Activated B cell treated with CpG ODN at 0.5 μM for 24 hours (primary cell): ENCODE measurements at regions not wholly inside any gene's neighbourhood (a gene's known extent, or its start where the extent isn't known, plus 50 kb on each side); places are given as distances from the start of the nearest gene placed in this dataset.
"Not testable (repeated sequence)": the region's sequence is repeated elsewhere in the genome, so short reads cannot be mapped to it uniquely, and the experiment has no call there.

ENCODE experiments used
- ATAC-seq: fragments of 200-7000 bp; cut with Tn5 transposase; one replicate; pipeline ENCODE4 v1.10.0; 2021; ENCODE audit warnings: low read depth, mild to moderate bottlenecking, moderate library complexity
- CTCF ChIA-PET: fragments of 350-600 bp; sonication (Branson Sonifier 250); formaldehyde crosslinking; loops from one replicate; lab custom pipeline; 2021; ENCODE audit warnings: antibody characterized with exemption; lab: Charles Lee
- POLR2A ChIA-PET: fragments of 350-600 bp; sonication (Branson Sonifier 250); formaldehyde crosslinking; loops from one replicate; lab custom pipeline; 2021; ENCODE audit warnings: antibody characterized with exemption; lab: Charles Lee
- DNase-seq: peaks from one replicate; pipeline ENCODE4 v3.0.0; 2022
- H3K27ac Mint-ChIP-seq: one replicate; pipeline ENCODE4 v1.8.0; 2020; ENCODE audit warnings: mixed read lengths
- H3K27me3 Mint-ChIP-seq: one replicate; pipeline ENCODE4 v1.8.0; 2021; ENCODE audit warnings: mixed read lengths
- H3K36me3 Mint-ChIP-seq: one replicate; pipeline ENCODE4 v1.8.0; 2021; ENCODE audit warnings: low read depth, mixed read lengths
- H3K4me1 Mint-ChIP-seq: one replicate; pipeline ENCODE4 v1.8.0; 2021; ENCODE audit warnings: mixed read lengths
- H3K4me3 Mint-ChIP-seq: one replicate; pipeline ENCODE4 v1.8.0; 2020; ENCODE audit warnings: mild to moderate bottlenecking, mixed read lengths
- H3K9me3 Mint-ChIP-seq: one replicate; pipeline ENCODE4 v1.8.0; 2020; ENCODE audit warnings: mixed read lengths
- intact Hi-C: fragments of 100-400 bp; cut with micrococcal nuclease; formaldehyde crosslinking; loops from one replicate; pipeline ENCODE4 v1.15.1; 2024
- TF ChIP-seq, protein P1 (sequence below): fragments of 200-600 bp; IDR thresholded peaks from one replicate; pipeline ENCODE4 v1.8.0; 2022; ENCODE audit warnings: antibody characterized with exemption, mild to moderate bottlenecking

- DNase-seq (no peak), ATAC-seq (no peak)
- ChIA-PET CTCF (interaction anchor here (0.7 kb wide), 1 partner anchor 626 kb away, joined by 4 read pairs; no protein-coding TSS in a partner anchor), POLR2A (no interaction called here)
- no peak overlapping the region for H3K27ac Mint-ChIP-seq
- H3K4me1 Mint-ChIP-seq = no peaks in the 10 kb centered on the region
- H3K9me3 Mint-ChIP-seq = peaks cover 3% of the 10 kb centered on the region
- intact Hi-C loops = no loop called here
- TF ChIP-seq, protein P1, sequence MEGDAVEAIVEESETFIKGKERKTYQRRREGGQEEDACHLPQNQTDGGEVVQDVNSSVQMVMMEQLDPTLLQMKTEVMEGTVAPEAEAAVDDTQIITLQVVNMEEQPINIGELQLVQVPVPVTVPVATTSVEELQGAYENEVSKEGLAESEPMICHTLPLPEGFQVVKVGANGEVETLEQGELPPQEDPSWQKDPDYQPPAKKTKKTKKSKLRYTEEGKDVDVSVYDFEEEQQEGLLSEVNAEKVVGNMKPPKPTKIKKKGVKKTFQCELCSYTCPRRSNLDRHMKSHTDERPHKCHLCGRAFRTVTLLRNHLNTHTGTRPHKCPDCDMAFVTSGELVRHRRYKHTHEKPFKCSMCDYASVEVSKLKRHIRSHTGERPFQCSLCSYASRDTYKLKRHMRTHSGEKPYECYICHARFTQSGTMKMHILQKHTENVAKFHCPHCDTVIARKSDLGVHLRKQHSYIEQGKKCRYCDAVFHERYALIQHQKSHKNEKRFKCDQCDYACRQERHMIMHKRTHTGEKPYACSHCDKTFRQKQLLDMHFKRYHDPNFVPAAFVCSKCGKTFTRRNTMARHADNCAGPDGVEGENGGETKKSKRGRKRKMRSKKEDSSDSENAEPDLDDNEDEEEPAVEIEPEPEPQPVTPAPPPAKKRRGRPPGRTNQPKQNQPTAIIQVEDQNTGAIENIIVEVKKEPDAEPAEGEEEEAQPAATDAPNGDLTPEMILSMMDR = no peak
- H3K27me3 Mint-ChIP-seq = no peaks in the 10 kb centered on the region
- H3K36me3 Mint-ChIP-seq = no peaks in the 10 kb centered on the region
- H3K4me3 Mint-ChIP-seq = no peak overlapping the region
Observed at GRCh38 chr17:71600137-71600789, 520.6 kb upstream of the SOX9 start.

- DNase-seq (no peak), ATAC-seq (no peak)
- Mint-ChIP-seq H3K4me3 (no peak overlapping the region), H3K27ac (no peak overlapping the region), H3K4me1 (no peaks in the 10 kb centered on the region), H3K9me3 (peaks cover 7% of the 10 kb centered on the region), H3K27me3 (no peaks in the 10 kb centered on the region), H3K36me3 (no peaks in the 10 kb centered on the region)
- ChIA-PET CTCF (no interaction called here), POLR2A (no interaction called here)
- intact Hi-C loops = no loop called here
- TF ChIP-seq, protein P1 = no peak
Observed at GRCh38 chr17:71601894-71602504, 518.8 kb upstream of the SOX9 start.

DNA sequence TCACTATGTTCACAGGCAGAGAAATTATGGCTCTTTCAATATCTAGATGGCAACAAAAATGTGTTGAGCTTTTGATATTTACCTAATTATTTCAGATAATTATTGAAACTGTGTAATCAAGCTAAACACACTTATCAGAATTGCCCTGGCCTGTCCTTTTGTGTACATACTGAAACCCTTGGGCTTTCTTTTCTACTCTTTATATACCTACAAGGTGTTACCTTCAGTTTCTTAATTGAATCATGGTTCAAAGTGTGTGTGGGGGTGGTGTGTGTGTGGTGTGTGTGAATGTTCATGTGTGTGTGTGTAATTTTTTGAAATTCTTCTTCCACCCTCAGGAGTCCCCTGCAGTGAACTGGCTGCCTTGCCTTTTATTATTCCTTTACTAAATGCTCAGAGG, 506.8 kb upstream of the SOX9 start:
- TF ChIP-seq, protein P1 = no peak
- DNase-seq = no peak
- CTCF ChIA-PET = no interaction called here
- ATAC-seq = no peak
- Mint-ChIP-seq H3K36me3 (no peaks in the 10 kb centered on the region), H3K4me3 (no peak overlapping the region), H3K27me3 (no peaks in the 10 kb centered on the region), H3K4me1 (no peaks in the 10 kb centered on the region), H3K27ac (no peak overlapping the region), H3K9me3 (peaks cover 9% of the 10 kb centered on the region)
- POLR2A ChIA-PET = no interaction called here
- intact Hi-C loops = no loop called here

- TF ChIP-seq, protein P1 = no peak
- no peaks in the 10 kb centered on the region for H3K27me3 Mint-ChIP-seq
- POLR2A ChIA-PET = no interaction called here
Observed at GRCh38 chr17:71615820-71616219, 505.0 kb upstream of the SOX9 start.

DNA sequence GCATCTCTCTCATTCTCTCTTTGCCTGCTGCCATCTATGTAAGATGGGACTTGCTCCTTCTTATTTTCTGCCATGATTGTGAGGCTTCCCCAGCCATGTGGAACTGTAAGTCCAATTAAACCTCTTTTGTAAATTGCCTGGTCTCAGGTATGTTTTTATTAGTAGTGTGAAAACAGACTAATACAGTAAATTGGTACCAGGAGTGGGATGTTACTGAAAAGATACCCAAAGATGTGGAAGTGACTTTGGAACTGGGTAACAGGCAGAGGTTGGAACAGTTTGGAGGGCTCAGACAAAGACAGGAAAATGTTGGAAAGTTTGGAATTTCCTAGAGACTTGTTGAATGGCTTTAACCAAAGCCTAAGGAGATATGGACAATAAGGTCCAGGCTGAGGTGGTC, 503.1 kb upstream of the SOX9 start:
- H3K27ac Mint-ChIP-seq, POLR2A ChIA-PET, H3K4me1 Mint-ChIP-seq, CTCF ChIA-PET, H3K4me3 Mint-ChIP-seq, H3K36me3 Mint-ChIP-seq, DNase-seq, H3K27me3 Mint-ChIP-seq, ATAC-seq, intact Hi-C loops: not testable (repeated sequence)
- peaks cover 12% of the 10 kb centered on the region for H3K9me3 Mint-ChIP-seq

More at GRCh38 chr17:71615820-71616219, 505.0 kb upstream of the SOX9 start:
- no peak overlapping the region for H3K27ac Mint-ChIP-seq
- no peak overlapping the region for H3K4me3 Mint-ChIP-seq
- ATAC-seq = no peak
- H3K4me1 Mint-ChIP-seq = no peaks in the 10 kb centered on the region
- H3K36me3 Mint-ChIP-seq = no peaks in the 10 kb centered on the region
- CTCF ChIA-PET = no interaction called here
- H3K9me3 Mint-ChIP-seq = peaks cover 12% of the 10 kb centered on the region
- DNase-seq = no peak
- intact Hi-C loops = no loop called here
